Mesendoderm (in vitro differentiated cells): ENCODE measurements at regions not wholly inside any gene's neighbourhood (a gene's known extent, or its start where the extent isn't known, plus 50 kb on each side); places are given as distances from the start of the nearest gene placed in this dataset.

Source experiments
- DNase-seq: peaks from one replicate; pipeline ENCODE4 v3.0.0; 2013
- H2AK5ac ChIP-seq: 2 replicates; pipeline ENCODE4 v1.6.1; 2013; ENCODE audit warnings: low read length, inconsistent platforms
- H2BK120ac ChIP-seq: 2 replicates; pipeline ENCODE4 v1.6.1; 2013; ENCODE audit warnings: low read depth, mild to moderate bottlenecking, low read length, moderate library complexity, mixed read lengths
- H2BK15ac ChIP-seq: replicated peaks from 2 replicates; pipeline ENCODE4 v1.6.1; 2013; ENCODE audit warnings: low read depth, mild to moderate bottlenecking, moderate library complexity
- H2BK5ac ChIP-seq: 2 replicates; pipeline ENCODE4 v1.6.1; 2013; ENCODE audit warnings: low read length, inconsistent platforms
- H3K18ac ChIP-seq: 2 replicates; pipeline ENCODE4 v1.6.1; 2013; ENCODE audit warnings: mild to moderate bottlenecking, low read length, mixed read lengths
- H3K23ac ChIP-seq: one replicate; pipeline ENCODE4 v1.6.1; 2013; ENCODE audit warnings: low read length
- H3K27ac ChIP-seq: 2 replicates; pipeline ENCODE4 v1.5.1; 2013; ENCODE audit warnings: low read depth, mild to moderate bottlenecking, inconsistent platforms, low read length, moderate library complexity
- H3K27me3 ChIP-seq: 2 replicates; pipeline ENCODE4 v1.6.1; 2013; ENCODE audit warnings: low read length, control low read depth, mild to moderate bottlenecking, inconsistent platforms; ENCODE audit not compliant: insufficient read depth, poor library complexity
- H3K36me3 ChIP-seq: 2 replicates; pipeline ENCODE4 v1.6.1; 2013; ENCODE audit warnings: low read length, inconsistent platforms; ENCODE audit not compliant: control insufficient read depth, insufficient read depth
- H3K4ac ChIP-seq: one replicate; pipeline ENCODE4 v1.6.1; 2013; ENCODE audit warnings: low read depth, mild to moderate bottlenecking, low read length, moderate library complexity
- H3K4me1 ChIP-seq: 2 replicates; pipeline ENCODE4 v1.6.1; 2013; ENCODE audit warnings: low read depth, low read length, inconsistent platforms; ENCODE audit not compliant: control insufficient read depth
- H3K4me2 ChIP-seq: 2 replicates; pipeline ENCODE4 v1.6.1; 2013; ENCODE audit warnings: low read length
- H3K4me3 ChIP-seq: 2 replicates; pipeline ENCODE4 v1.5.1; 2013; ENCODE audit warnings: mild to moderate bottlenecking, low read length
- H3K56ac ChIP-seq: one replicate; pipeline ENCODE4 v1.6.1; 2013; ENCODE audit warnings: low read length
- H3K79me1 ChIP-seq: 2 replicates; pipeline ENCODE4 v1.6.1; 2013; ENCODE audit warnings: low read length, inconsistent platforms
- H3K79me2 ChIP-seq: 2 replicates; pipeline ENCODE4 v1.6.1; 2013; ENCODE audit warnings: mild to moderate bottlenecking, low read length; ENCODE audit not compliant: control insufficient read depth, insufficient read depth
- H3K9ac ChIP-seq: 2 replicates; pipeline ENCODE4 v1.6.1; 2013; ENCODE audit warnings: low read length, inconsistent platforms
- H4K5ac ChIP-seq: one replicate; pipeline ENCODE4 v1.6.1; 2013; ENCODE audit warnings: low read length
- H4K8ac ChIP-seq: one replicate; pipeline ENCODE4 v1.6.1; 2013; ENCODE audit warnings: low read depth, mild to moderate bottlenecking, control low read depth, low read length, moderate library complexity
- WGBS: extraction: QIAGEN DNeasy Blood & Tissue Kit; methylation state at CpG from one replicate; pipeline ENCODE4 v1.1.7; 2013; ENCODE audit warnings: low lambda C conversion rate, missing lambda C conversion rate; ENCODE audit not compliant: insufficient coverage; ENCODE audit errors: extremely low coverage; 5-methylcytosine and 5-hydroxymethylcytosine counted together

- H3K56ac ChIP-seq = no peak overlapping the region
Measured at GRCh38 chr16:72317446-72317845, 145.5 kb upstream of the PMFBP1 start.

GRCh38 chr16:72313903-72314302, 141.9 kb upstream of the PMFBP1 start:
- H3K79me2 ChIP-seq = no peaks in the 10 kb centered on the region
- H4K8ac ChIP-seq = no peak overlapping the region
- DNase-seq = no peak
- WGBS = no CpG with 5 or more reads among the region's 2 CpGs
- no peak overlapping the region for H2BK15ac ChIP-seq
- H2AK5ac ChIP-seq = no peak overlapping the region
- no peaks in the 10 kb centered on the region for H3K27me3 ChIP-seq
- no peak overlapping the region for H3K27ac ChIP-seq
- H4K5ac ChIP-seq = no peak overlapping the region
- H3K9ac ChIP-seq = no peak overlapping the region
- no peaks in the 10 kb centered on the region for H3K36me3 ChIP-seq
- no peak overlapping the region for H3K56ac ChIP-seq
- no peak overlapping the region for H3K4ac ChIP-seq
- H2BK120ac ChIP-seq = no peak overlapping the region
- H3K79me1 ChIP-seq = no peaks in the 10 kb centered on the region
- no peak overlapping the region for H3K4me3 ChIP-seq
- no peak overlapping the region for H2BK5ac ChIP-seq
- no peak overlapping the region for H3K18ac ChIP-seq
- no peak overlapping the region for H3K23ac ChIP-seq
- H3K4me2 ChIP-seq = no peak overlapping the region
- no peaks in the 10 kb centered on the region for H3K4me1 ChIP-seq

More at GRCh38 chr16:72317446-72317845, 145.5 kb upstream of the PMFBP1 start:
- H2BK15ac ChIP-seq = no peak overlapping the region
- H3K27ac ChIP-seq = no peak overlapping the region
- no peaks in the 10 kb centered on the region for H3K79me1 ChIP-seq
- no CpG with 5 or more reads among the region's 2 CpGs for WGBS
- H3K9ac ChIP-seq = no peak overlapping the region
- H3K79me2 ChIP-seq = no peaks in the 10 kb centered on the region
- no peaks in the 10 kb centered on the region for H3K36me3 ChIP-seq
- H3K4ac ChIP-seq = no peak overlapping the region
- no peak overlapping the region for H3K4me3 ChIP-seq
- H3K4me2 ChIP-seq = no peak overlapping the region
- H3K4me1 ChIP-seq = no peaks in the 10 kb centered on the region
- no peak overlapping the region for H2BK5ac ChIP-seq
- no peak for DNase-seq
- H3K18ac ChIP-seq = no peak overlapping the region
- H2AK5ac ChIP-seq = no peak overlapping the region
- H3K27me3 ChIP-seq = no peaks in the 10 kb centered on the region
- no peak overlapping the region for H2BK120ac ChIP-seq
- H3K23ac ChIP-seq = no peak overlapping the region
- no peak overlapping the region for H4K8ac ChIP-seq
- no peak overlapping the region for H4K5ac ChIP-seq

GRCh38 chr16:72312828-72313227, 140.9 kb upstream of the PMFBP1 start:
- Histone ChIP-seq H2BK5ac (no peak overlapping the region), H3K4me2 (no peak overlapping the region), H3K9ac (no peak overlapping the region), H3K79me1 (no peaks in the 10 kb centered on the region), H3K36me3 (no peaks in the 10 kb centered on the region), H2AK5ac (no peak overlapping the region), H3K4me3 (no peak overlapping the region), H3K79me2 (no peaks in the 10 kb centered on the region), H3K27me3 (peaks cover under 1% of the 10 kb centered on the region), H3K56ac (no peak overlapping the region), H4K8ac (no peak overlapping the region), H2BK120ac (no peak overlapping the region), H3K4ac (no peak overlapping the region), H3K23ac (no peak overlapping the region), H3K18ac (no peak overlapping the region), H4K5ac (no peak overlapping the region), H3K4me1 (no peaks in the 10 kb centered on the region), H3K27ac (no peak overlapping the region), H2BK15ac (no peak overlapping the region)
- DNase-seq = no peak
- no CpG with 5 or more reads among the region's 4 CpGs for WGBS

- H2AK5ac ChIP-seq = no peak overlapping the region
- no peak overlapping the region for H3K4me2 ChIP-seq
- no peaks in the 10 kb centered on the region for H3K79me2 ChIP-seq
- H3K27ac ChIP-seq = no peak overlapping the region
- H3K36me3 ChIP-seq = no peaks in the 10 kb centered on the region
- no peak overlapping the region for H2BK15ac ChIP-seq
- no peaks in the 10 kb centered on the region for H3K79me1 ChIP-seq
- H3K4ac ChIP-seq = no peak overlapping the region
- no peak overlapping the region for H3K56ac ChIP-seq
- H4K8ac ChIP-seq = no peak overlapping the region
- no CpG with 5 or more reads among the region's 2 CpGs for WGBS
- no peak overlapping the region for H4K5ac ChIP-seq
- no peak overlapping the region for H3K4me3 ChIP-seq
- DNase-seq = peak; percentile 70
- H3K23ac ChIP-seq = no peak overlapping the region
- no peak overlapping the region for H3K18ac ChIP-seq
- H3K27me3 ChIP-seq = peaks cover 2% of the 10 kb centered on the region
- no peaks in the 10 kb centered on the region for H3K4me1 ChIP-seq
- H2BK5ac ChIP-seq = no peak overlapping the region
- H3K9ac ChIP-seq = no peak overlapping the region
- H2BK120ac ChIP-seq = no peak overlapping the region
Measured at GRCh38 chr16:72311426-72311825, 139.5 kb upstream of the PMFBP1 start.

- WGBS = no CpG with 5 or more reads among the region's 4 CpGs
- no peak overlapping the region for H2AK5ac ChIP-seq
- no peak overlapping the region for H2BK5ac ChIP-seq
- H3K79me1 ChIP-seq = no peaks in the 10 kb centered on the region
- no peak overlapping the region for H3K56ac ChIP-seq
- no peak overlapping the region for H3K27ac ChIP-seq
- DNase-seq = no peak
- no peak overlapping the region for H2BK15ac ChIP-seq
- H3K4me2 ChIP-seq = no peak overlapping the region
- H2BK120ac ChIP-seq = no peak overlapping the region
- H3K4me1 ChIP-seq = no peaks in the 10 kb centered on the region
- H3K4me3 ChIP-seq = no peak overlapping the region
- no peak overlapping the region for H3K23ac ChIP-seq
- no peak overlapping the region for H3K18ac ChIP-seq
- no peak overlapping the region for H4K8ac ChIP-seq
- H3K36me3 ChIP-seq = no peaks in the 10 kb centered on the region
- no peak overlapping the region for H4K5ac ChIP-seq
- no peaks in the 10 kb centered on the region for H3K79me2 ChIP-seq
- peaks cover 2% of the 10 kb centered on the region for H3K27me3 ChIP-seq
- no peak overlapping the region for H3K9ac ChIP-seq
- no peak overlapping the region for H3K4ac ChIP-seq
Measured at GRCh38 chr16:72309001-72309400, 137.0 kb upstream of the PMFBP1 start.

GRCh38 chr16:72308396-72308795, 136.4 kb upstream of the PMFBP1 start:
- Histone ChIP-seq H3K79me1 (no peaks in the 10 kb centered on the region), H3K27ac (no peak overlapping the region), H2BK15ac (no peak overlapping the region), H3K4ac (no peak overlapping the region), H3K4me3 (no peak overlapping the region), H3K36me3 (no peaks in the 10 kb centered on the region), H3K27me3 (peaks cover 2% of the 10 kb centered on the region), H2BK120ac (no peak overlapping the region), H3K4me2 (no peak overlapping the region), H2BK5ac (no peak overlapping the region), H3K4me1 (no peaks in the 10 kb centered on the region), H3K9ac (no peak overlapping the region), H4K8ac (no peak overlapping the region), H3K79me2 (no peaks in the 10 kb centered on the region), H3K23ac (no peak overlapping the region), H4K5ac (no peak overlapping the region), H3K18ac (no peak overlapping the region), H3K56ac (no peak overlapping the region), H2AK5ac (no peak overlapping the region)
- no peak for DNase-seq
